WTC11 (cell line): ENCODE measurements at regions not wholly inside any gene's neighbourhood (a gene's known extent, or its start where the extent isn't known, plus 50 kb on each side); places are given as distances from the start of the nearest gene placed in this dataset.

Source experiments
- AR ChIP-seq: fragments of 250-450 bp; sonication (Bioruptor Pico); IDR thresholded peaks from 2 replicates; pipeline ENCODE4 v1.9.0; 2021; ENCODE audit warnings: mild to moderate bottlenecking
- ATF3 ChIP-seq: sonication (generic); formaldehyde crosslinking; conservative IDR thresholded peaks from 2 replicates; pipeline ENCODE4 v1.8.1; 2022; ENCODE audit warnings: mild to moderate bottlenecking, missing genetic modification reagents
- CREM ChIP-seq: sonication (generic); formaldehyde crosslinking; IDR thresholded peaks from 2 replicates; pipeline ENCODE4 v1.8.1; 2022; ENCODE audit warnings: mild to moderate bottlenecking, missing genetic modification reagents, moderate library complexity
- CTCF ChIP-seq: fragments of 200-600 bp; IDR thresholded peaks from 2 replicates; pipeline ENCODE4 v1.8.0; 2022; ENCODE audit warnings: antibody characterized with exemption
- ETV6 ChIP-seq: sonication (generic); formaldehyde crosslinking; IDR thresholded peaks from 2 replicates; pipeline ENCODE4 v1.8.1; 2022; ENCODE audit warnings: mild to moderate bottlenecking, missing genetic modification reagents
- FOXJ3 ChIP-seq: sonication (generic); formaldehyde crosslinking; IDR thresholded peaks from 2 replicates; pipeline ENCODE4 v1.9.0; 2021; ENCODE audit warnings: missing genetic modification reagents, mild to moderate bottlenecking, borderline replicate concordance
- USF1 ChIP-seq: sonication (generic); formaldehyde crosslinking; IDR thresholded peaks from 2 replicates; pipeline ENCODE4 v1.8.0; 2022; ENCODE audit warnings: mild to moderate bottlenecking, missing genetic modification reagents
- ZNF512 ChIP-seq: sonication (generic); formaldehyde crosslinking; IDR thresholded peaks from 2 replicates; pipeline ENCODE4 v1.8.1; 2022; ENCODE audit warnings: missing genetic modification reagents, borderline replicate concordance
- TF ChIP-seq, protein P1 (sequence below): sonication (generic); formaldehyde crosslinking; IDR thresholded peaks from 2 replicates; pipeline ENCODE4 v1.8.0; 2022; ENCODE audit warnings: mild to moderate bottlenecking, missing genetic modification reagents
- TF ChIP-seq, protein P2 (sequence below): sonication (generic); formaldehyde crosslinking; IDR thresholded peaks from 2 replicates; pipeline ENCODE4 v1.8.0; 2023; ENCODE audit warnings: missing genetic modification reagents, mild to moderate bottlenecking, borderline replicate concordance

DNA sequence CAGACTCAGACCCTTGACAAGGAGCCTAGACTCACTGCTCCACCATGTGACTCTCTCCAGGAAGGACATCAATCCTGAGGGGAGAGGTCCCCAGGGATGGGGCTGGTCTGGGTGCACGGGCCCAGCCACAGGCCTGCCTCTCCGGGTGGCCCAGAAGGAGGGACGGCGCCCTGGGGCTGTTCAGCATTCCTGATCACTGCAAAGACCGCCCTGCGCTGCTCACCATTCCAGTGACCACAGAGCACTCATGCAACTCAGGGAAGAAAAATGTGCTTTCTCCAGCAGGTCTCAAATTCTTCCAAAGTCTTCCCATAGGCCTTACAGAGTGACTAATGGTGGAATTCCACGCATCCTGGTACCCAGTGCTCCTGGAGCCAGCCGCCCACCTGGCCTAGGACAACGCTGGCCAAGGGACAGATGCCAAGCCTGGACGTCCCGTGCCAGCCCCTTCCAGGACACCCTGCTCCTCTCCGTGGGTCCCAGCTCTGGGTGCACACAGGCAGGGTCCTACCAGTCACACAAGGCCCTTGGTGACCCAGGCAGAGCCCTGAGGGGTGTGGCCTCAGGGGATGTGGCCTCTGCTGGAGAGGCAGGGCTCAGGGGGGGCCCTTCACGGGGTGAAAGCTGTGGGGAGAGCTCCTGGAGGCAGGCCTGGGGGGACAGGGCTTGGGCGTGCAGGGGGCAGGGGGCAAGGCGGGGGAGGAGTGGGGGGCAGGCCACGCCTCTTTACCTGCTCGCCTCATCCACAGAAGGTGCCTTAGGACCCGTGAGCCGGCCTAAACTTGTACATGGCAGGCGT is 178.8 kb downstream of the IGLL1 start:
- TF ChIP-seq, protein P1, sequence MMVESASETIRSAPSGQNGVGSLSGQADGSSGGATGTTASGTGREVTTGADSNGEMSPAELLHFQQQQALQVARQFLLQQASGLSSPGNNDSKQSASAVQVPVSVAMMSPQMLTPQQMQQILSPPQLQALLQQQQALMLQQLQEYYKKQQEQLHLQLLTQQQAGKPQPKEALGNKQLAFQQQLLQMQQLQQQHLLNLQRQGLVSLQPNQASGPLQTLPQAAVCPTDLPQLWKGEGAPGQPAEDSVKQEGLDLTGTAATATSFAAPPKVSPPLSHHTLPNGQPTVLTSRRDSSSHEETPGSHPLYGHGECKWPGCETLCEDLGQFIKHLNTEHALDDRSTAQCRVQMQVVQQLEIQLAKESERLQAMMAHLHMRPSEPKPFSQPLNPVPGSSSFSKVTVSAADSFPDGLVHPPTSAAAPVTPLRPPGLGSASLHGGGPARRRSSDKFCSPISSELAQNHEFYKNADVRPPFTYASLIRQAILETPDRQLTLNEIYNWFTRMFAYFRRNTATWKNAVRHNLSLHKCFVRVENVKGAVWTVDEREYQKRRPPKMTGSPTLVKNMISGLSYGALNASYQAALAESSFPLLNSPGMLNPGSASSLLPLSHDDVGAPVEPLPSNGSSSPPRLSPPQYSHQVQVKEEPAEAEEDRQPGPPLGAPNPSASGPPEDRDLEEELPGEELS (CRISPR knock-in tag), result no peak
- no peak for TF ChIP-seq ATF3
- TF ChIP-seq CTCF, result no peak
- no peak for TF ChIP-seq AR
- TF ChIP-seq FOXJ3 (CRISPR knock-in tag), result no peak
- TF ChIP-seq, protein P2, sequence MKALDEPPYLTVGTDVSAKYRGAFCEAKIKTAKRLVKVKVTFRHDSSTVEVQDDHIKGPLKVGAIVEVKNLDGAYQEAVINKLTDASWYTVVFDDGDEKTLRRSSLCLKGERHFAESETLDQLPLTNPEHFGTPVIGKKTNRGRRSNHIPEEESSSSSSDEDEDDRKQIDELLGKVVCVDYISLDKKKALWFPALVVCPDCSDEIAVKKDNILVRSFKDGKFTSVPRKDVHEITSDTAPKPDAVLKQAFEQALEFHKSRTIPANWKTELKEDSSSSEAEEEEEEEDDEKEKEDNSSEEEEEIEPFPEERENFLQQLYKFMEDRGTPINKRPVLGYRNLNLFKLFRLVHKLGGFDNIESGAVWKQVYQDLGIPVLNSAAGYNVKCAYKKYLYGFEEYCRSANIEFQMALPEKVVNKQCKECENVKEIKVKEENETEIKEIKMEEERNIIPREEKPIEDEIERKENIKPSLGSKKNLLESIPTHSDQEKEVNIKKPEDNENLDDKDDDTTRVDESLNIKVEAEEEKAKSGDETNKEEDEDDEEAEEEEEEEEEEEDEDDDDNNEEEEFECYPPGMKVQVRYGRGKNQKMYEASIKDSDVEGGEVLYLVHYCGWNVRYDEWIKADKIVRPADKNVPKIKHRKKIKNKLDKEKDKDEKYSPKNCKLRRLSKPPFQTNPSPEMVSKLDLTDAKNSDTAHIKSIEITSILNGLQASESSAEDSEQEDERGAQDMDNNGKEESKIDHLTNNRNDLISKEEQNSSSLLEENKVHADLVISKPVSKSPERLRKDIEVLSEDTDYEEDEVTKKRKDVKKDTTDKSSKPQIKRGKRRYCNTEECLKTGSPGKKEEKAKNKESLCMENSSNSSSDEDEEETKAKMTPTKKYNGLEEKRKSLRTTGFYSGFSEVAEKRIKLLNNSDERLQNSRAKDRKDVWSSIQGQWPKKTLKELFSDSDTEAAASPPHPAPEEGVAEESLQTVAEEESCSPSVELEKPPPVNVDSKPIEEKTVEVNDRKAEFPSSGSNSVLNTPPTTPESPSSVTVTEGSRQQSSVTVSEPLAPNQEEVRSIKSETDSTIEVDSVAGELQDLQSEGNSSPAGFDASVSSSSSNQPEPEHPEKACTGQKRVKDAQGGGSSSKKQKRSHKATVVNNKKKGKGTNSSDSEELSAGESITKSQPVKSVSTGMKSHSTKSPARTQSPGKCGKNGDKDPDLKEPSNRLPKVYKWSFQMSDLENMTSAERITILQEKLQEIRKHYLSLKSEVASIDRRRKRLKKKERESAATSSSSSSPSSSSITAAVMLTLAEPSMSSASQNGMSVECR (CRISPR knock-in tag), result no peak
- no peak for TF ChIP-seq CREM (CRISPR knock-in tag)
- no peak for TF ChIP-seq ZNF512 (CRISPR knock-in tag)
- no peak for TF ChIP-seq USF1
- TF ChIP-seq ETV6, result no peak
